HEK293T (cell line): ENCODE measurements at regions not wholly inside any gene's neighbourhood (a gene's known extent, or its start where the extent isn't known, plus 50 kb on each side); places are given as distances from the start of the nearest gene placed in this dataset.

Experiments used
- BHLHE40 ChIP-seq: fragments of 450-650 bp; IDR thresholded peaks from 2 replicates; pipeline ENCODE4 v1.6.1; 2016; ENCODE audit warnings: mild to moderate bottlenecking, moderate library complexity, borderline replicate concordance
- ELF4 ChIP-seq: fragments of 450-650 bp; IDR thresholded peaks from 2 replicates; pipeline ENCODE4 v1.6.1; 2017; ENCODE audit warnings: antibody characterized with exemption

DNA sequence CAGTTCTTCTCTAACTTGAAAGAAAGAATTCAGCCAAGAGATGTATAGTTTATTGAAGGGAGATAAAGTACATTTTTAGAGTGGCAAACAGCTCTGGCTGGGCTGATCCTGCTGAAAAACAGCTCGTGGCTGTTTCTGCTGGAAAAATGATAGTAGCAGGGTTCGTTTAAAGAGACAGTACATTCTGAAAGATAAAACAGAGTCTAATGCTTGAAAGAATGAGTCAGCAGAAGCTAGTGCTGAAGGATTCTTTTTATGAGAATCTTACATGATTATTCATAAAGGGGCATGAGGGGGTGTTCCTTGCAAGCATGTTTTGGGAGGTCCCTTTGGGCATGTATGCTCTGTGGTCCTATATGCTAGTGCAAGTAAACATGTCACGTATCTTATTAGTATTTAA, 790.0 kb downstream of the PCDH18 start:
- no peak for TF ChIP-seq BHLHE40
- no peak for TF ChIP-seq ELF4
